Breast epithelium (tissue), 4 donors: ENCODE measurements at regions not wholly inside any gene's neighbourhood (a gene's known extent, or its start where the extent isn't known, plus 50 kb on each side); places are given as distances from the start of the nearest gene placed in this dataset.
A peak's percentile ranks its signal among the peaks of the same experiment; 100 is the strongest.
"Not testable (repeated sequence)": the region's sequence is repeated elsewhere in the genome, so short reads cannot be mapped to it uniquely, and the experiment has no call there.

Experiments
- DNase-seq, 2 donors: peaks; one replicate each; pipeline ENCODE4 v3.0.0-alpha.2; 2019; ENCODE audit warnings: low spot score in 2 of 2
- H3K27ac ChIP-seq, 2 donors: fragments of 200-600 bp; sonication (generic) in 1 of 2; one replicate each; pipeline ENCODE4 v1.5.1; 2016 to 2019; ENCODE audit warnings: mild to moderate bottlenecking in 1 of 2
- H3K27me3 ChIP-seq, 2 donors: fragments of 200-600 bp; sonication (generic) in 1 of 2; one replicate each; pipeline versions ENCODE4 v1.5.1 to v1.6.0; 2017 to 2019; ENCODE audit warnings: control low read depth in 1 of 2, mild to moderate bottlenecking in 1 of 2
- H3K36me3 ChIP-seq: fragments of 200-600 bp; one replicate; pipeline ENCODE4 v1.5.1; 2019
- H3K4me1 ChIP-seq, 2 donors: fragments of 200-600 bp; sonication (generic); one replicate each; pipeline ENCODE4 v1.5.1; 2016 to 2019; ENCODE audit warnings: control low read depth in 1 of 2
- H3K4me3 ChIP-seq, 3 donors: fragments of 200-600 bp; sonication (generic); 1 replicate in 2 of 3; 2 replicates in 1 of 3; pipeline ENCODE4 v1.5.1; 2016 to 2019; ENCODE audit warnings: mild to moderate bottlenecking in 3 of 3, moderate library complexity in 2 of 3
- H3K9me3 ChIP-seq, 2 donors: fragments of 200-600 bp; sonication (generic) in 1 of 2; one replicate each; pipeline ENCODE4 v1.5.1; 2016 to 2019; ENCODE audit warnings: control low read depth in 1 of 2
- CTCF ChIP-seq, 3 donors: fragments of 450-650 bp; IDR thresholded peaks; one replicate each; pipeline ENCODE4 v1.5.1; 2016 to 2017; ENCODE audit warnings: antibody characterized with exemption in 3 of 3, mild to moderate bottlenecking in 3 of 3, moderate library complexity in 3 of 3
- POLR2A ChIP-seq: fragments of 450-650 bp; IDR thresholded peaks from one replicate; pipeline ENCODE4 v1.6.1; 2016; ENCODE audit warnings: antibody characterized with exemption, mild to moderate bottlenecking, moderate library complexity
- POLR2AphosphoS5 ChIP-seq, 3 donors: sonication (generic); formaldehyde crosslinking; IDR thresholded peaks; one replicate each; pipeline ENCODE4 v1.6.1; 2017; ENCODE audit warnings: antibody characterized with exemption in 3 of 3
- intact Hi-C: fragments of 100-400 bp; cut with DNase I; formaldehyde crosslinking; loops from one replicate; pipeline ENCODE4 v1.15.1; 2023; ENCODE audit warnings: low total_unique reads

GRCh38 chrX:69063486-69063885, 101.8 kb downstream of the PJA1 start:
- intact Hi-C loops = no loop called here
- Histone ChIP-seq H3K27ac (no peak overlapping the region), H3K9me3 (peaks cover 0 to 12% of the 10 kb centered on the region in 2 donors), H3K4me3 (no peak overlapping the region), H3K36me3 (no peaks in the 10 kb centered on the region), H3K4me1 (no peaks in the 10 kb centered on the region), H3K27me3 (peaks cover 0 to 66% of the 10 kb centered on the region in 2 donors)
- DNase-seq = peak in 1 of 2 donors; percentile 10
- no peak for TF ChIP-seq CTCF (IDR thresholded peaks at IDR 0.05)
- no peak for TF ChIP-seq POLR2A
- no peak for TF ChIP-seq POLR2AphosphoS5 (IDR thresholded peaks at IDR 0.05)

- peak in 1 of 2 donors; percentile 4 for DNase-seq
- intact Hi-C loops = no loop called here
- Histone ChIP-seq H3K27me3 (peaks cover 0 to 58% of the 10 kb centered on the region in 2 donors), H3K4me3 (no peak overlapping the region), H3K36me3 (no peaks in the 10 kb centered on the region), H3K4me1 (no peaks in the 10 kb centered on the region), H3K9me3 (peaks cover 0 to 12% of the 10 kb centered on the region in 2 donors), H3K27ac (no peak overlapping the region)
- TF ChIP-seq CTCF (IDR thresholded peaks at IDR 0.05) (no peak), POLR2AphosphoS5 (IDR thresholded peaks at IDR 0.05) (no peak), POLR2A (no peak)
Measured at GRCh38 chrX:69062493-69062892, 102.8 kb downstream of the PJA1 start.

- Histone ChIP-seq H3K27me3 (peaks cover 0 to 52% of the 10 kb centered on the region in 2 donors), H3K36me3 (no peaks in the 10 kb centered on the region), H3K4me1 (no peaks in the 10 kb centered on the region), H3K4me3 (no peak overlapping the region), H3K27ac (no peak overlapping the region), H3K9me3 (peaks cover 0 to 12% of the 10 kb centered on the region in 2 donors)
- intact Hi-C loops = no loop called here
- peak in 1 of 2 donors; percentile 23 for DNase-seq
- no peak for TF ChIP-seq POLR2A
- peak in 2 of 3 donors; percentile 31 to 33 for TF ChIP-seq CTCF (IDR thresholded peaks at IDR 0.05)
Measured at GRCh38 chrX:69060631-69061408, 104.4 kb downstream of the PJA1 start.

GRCh38 chrX:69055193-69055592, 110.1 kb downstream of the PJA1 start:
- TF ChIP-seq POLR2A (no peak), POLR2AphosphoS5 (IDR thresholded peaks at IDR 0.05) (no peak), CTCF (IDR thresholded peaks at IDR 0.05) (no peak)
- H3K27me3 ChIP-seq = peaks cover 0 to 26% of the 10 kb centered on the region in 2 donors
- no peaks in the 10 kb centered on the region for H3K36me3 ChIP-seq
- H3K27ac ChIP-seq = no peak overlapping the region
- H3K4me1 ChIP-seq = no peaks in the 10 kb centered on the region
- H3K9me3 ChIP-seq = no peaks in the 10 kb centered on the region
- intact Hi-C loops = no loop called here
- DNase-seq = no peak
- no peak overlapping the region for H3K4me3 ChIP-seq

- H3K36me3 ChIP-seq, H3K27ac ChIP-seq, H3K4me1 ChIP-seq, DNase-seq, H3K4me3 ChIP-seq, intact Hi-C loops, H3K9me3 ChIP-seq: not testable (repeated sequence)
- H3K27me3 ChIP-seq = peaks cover 0 to 31% of the 10 kb centered on the region in 2 donors
Measured at GRCh38 chrX:69054497-69054896, 110.8 kb downstream of the PJA1 start.
